ENCODE measurements at regions not wholly inside any gene's neighbourhood (a gene's known extent, or its start where the extent isn't known, plus 50 kb on each side); places are given as distances from the start of the nearest gene placed in this dataset.
A peak's percentile ranks its signal among the peaks of the same experiment; 100 is the strongest.

DNA sequence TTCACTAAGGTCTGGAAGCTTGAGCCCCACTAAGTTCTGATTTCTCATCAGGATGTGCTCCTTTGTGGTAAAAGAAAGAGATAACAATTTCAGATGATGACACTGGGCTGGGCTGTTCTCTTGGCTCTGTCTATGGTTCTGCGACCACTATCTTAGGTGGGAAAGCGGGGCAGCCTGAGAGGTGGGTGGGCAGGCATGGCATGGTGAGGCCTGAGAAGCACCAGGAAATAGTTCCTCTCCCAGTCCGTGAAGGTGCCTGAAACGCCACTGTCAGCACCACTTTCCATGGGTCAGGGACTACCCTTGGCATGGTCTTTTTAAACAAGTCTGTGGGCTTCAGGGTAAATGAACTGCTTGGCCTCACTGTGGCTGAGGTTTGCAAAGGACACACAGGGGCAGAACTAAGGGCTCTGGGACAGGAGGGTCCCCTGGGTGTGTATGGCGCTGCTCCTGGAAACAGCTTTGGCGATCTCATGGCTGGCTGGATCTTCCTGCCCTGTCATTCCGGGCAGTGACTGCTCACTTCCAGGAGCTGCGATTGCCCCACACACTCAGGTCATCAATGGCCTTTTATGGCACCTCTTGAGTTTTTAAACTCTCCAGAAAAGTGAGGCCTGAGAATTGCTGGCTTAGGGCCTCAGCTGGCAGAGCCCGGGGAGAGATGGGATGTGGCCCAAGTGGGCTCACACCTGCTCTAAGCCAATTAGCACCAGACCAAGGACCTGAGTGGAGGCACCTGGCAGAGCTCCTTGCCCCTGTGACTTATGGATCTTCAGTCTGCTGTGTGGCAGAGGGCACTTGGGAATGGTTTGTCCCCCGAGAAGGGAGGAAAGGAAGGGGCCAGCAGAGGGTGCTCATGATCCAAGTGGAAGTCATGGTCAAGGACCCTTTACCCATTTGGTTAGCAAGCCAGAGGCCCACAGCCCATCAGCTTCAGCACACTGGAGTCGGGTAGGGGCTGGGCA lies 55.6 kb upstream of the LYVE1 start:
- intact Hi-C loops (cut with DNase I, micrococcal nuclease): no loop called here
- ATAC-seq: peak; percentile 9
- DNase-seq: peak in 1 of 3 donors; percentile 41

DNA sequence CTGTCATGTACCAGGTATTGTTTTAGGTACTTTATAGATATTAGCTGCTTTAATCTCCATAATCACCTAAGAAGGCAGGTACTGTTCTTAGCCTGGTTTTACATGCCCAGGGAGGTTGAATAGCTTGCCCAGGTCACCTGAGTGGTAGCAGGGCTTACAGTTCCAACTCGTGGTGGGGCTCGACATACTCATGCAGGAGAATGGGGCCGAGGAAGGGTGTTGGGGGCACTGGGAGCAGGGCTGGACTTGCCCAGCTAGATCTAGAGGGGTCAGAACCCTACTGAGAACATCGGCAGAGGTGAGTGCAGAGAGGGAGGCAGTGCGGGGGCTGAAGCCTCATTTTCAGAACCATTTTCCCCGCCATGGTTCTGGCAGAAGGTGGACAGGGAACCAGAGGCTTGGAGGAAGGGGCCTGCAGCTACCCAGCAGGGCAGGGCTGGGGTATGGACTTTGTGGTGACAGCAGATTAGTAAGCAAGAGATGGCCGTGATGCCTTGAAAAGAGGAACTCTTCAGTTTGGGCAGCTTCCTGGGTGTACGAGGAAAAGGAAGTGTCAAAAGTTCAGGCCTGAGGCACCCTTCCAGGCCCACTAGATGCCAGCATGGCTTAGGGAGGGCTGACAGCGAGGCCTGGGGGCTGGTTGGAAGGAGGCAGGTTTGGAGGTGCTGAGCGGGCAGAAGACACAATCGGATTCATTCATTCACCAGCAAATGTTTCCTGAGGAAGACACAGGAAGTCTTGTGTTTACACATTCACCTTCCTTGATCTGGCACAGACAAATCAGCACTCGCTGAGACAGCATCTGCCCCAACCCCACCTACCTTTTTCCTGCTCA lies 54.7 kb upstream of the LYVE1 start:
- intact Hi-C loops (cut with DNase I, micrococcal nuclease): no loop called here
- peak; percentile 69 for ATAC-seq

More for the DNA sequence above, 55.6 kb upstream of the LYVE1 start:
- no peaks in the 10 kb centered on the region for H3K36me3 ChIP-seq (ENCODE audit: low read depth)
- H3K9me3 ChIP-seq: no peaks in the 10 kb centered on the region
- TF ChIP-seq CTCF (IDR thresholded peaks at IDR 0.05): no peak
- H3K4me3 ChIP-seq: no peak overlapping the region
- no peaks in the 10 kb centered on the region for H3K4me1 ChIP-seq (ENCODE audit: low read depth)

GRCh38 chr11:10622108-10622507 lies 53.6 kb upstream of the LYVE1 start:
- Histone ChIP-seq H3K36me3 (ENCODE audit: low read depth) (no peaks in the 10 kb centered on the region), H3K9me3 (no peaks in the 10 kb centered on the region), H3K4me3 (no peak overlapping the region), H3K4me1 (ENCODE audit: low read depth) (no peaks in the 10 kb centered on the region)
- TF ChIP-seq CTCF (IDR thresholded peaks at IDR 0.05): no peak
- intact Hi-C loops (cut with DNase I, micrococcal nuclease): no loop called here
- no peak for ATAC-seq
- no peak for DNase-seq

More for the DNA sequence above, 54.7 kb upstream of the LYVE1 start:
- peak in 1 of 3 donors; percentile 14 for DNase-seq
- TF ChIP-seq CTCF (IDR thresholded peaks at IDR 0.05): no peak
- no peaks in the 10 kb centered on the region for H3K36me3 ChIP-seq (ENCODE audit: low read depth)
- H3K9me3 ChIP-seq: no peaks in the 10 kb centered on the region
- H3K4me1 ChIP-seq (ENCODE audit: low read depth): no peaks in the 10 kb centered on the region
- H3K4me3 ChIP-seq: no peak overlapping the region

- no peaks in the 10 kb centered on the region for H3K4me1 ChIP-seq (ENCODE audit: low read depth)
- H3K9me3 ChIP-seq: no peaks in the 10 kb centered on the region
- H3K4me3 ChIP-seq: no peak overlapping the region
- intact Hi-C loops (cut with DNase I, micrococcal nuclease): no loop called here
- H3K36me3 ChIP-seq (ENCODE audit: low read depth): no peaks in the 10 kb centered on the region
- ATAC-seq: no peak
- no peak for DNase-seq
- TF ChIP-seq CTCF (IDR thresholded peaks at IDR 0.05): no peak
Measured at GRCh38 chr11:10619131-10619680, 50.7 kb upstream of the LYVE1 start.

GRCh38 chr11:10618490-10618889 lies 50.0 kb upstream of the LYVE1 start:
- Histone ChIP-seq H3K36me3 (ENCODE audit: low read depth) (no peaks in the 10 kb centered on the region), H3K4me1 (ENCODE audit: low read depth) (no peaks in the 10 kb centered on the region), H3K4me3 (no peak overlapping the region), H3K9me3 (no peaks in the 10 kb centered on the region)
- no peak for DNase-seq
- intact Hi-C loops (cut with DNase I, micrococcal nuclease): no loop called here
- TF ChIP-seq CTCF (IDR thresholded peaks at IDR 0.05): no peak
- ATAC-seq: no peak
